Stomach (tissue), 8 donors: ENCODE measurements at regions not wholly inside any gene's neighbourhood (a gene's known extent, or its start where the extent isn't known, plus 50 kb on each side); places are given as distances from the start of the nearest gene placed in this dataset.
A peak's percentile ranks its signal among the peaks of the same experiment; 100 is the strongest.

Source experiments
- DNase-seq, 2 donors: peaks; one replicate each; pipeline versions ENCODE4 v3.0.0 to v3.0.0-alpha.2; 2013 to 2019
- H3K27ac ChIP-seq, 5 donors: fragments of 200-600 bp in 4 of 5; sonication (generic) in 4 of 5; one replicate each; pipeline ENCODE4 v1.5.1; 2013 to 2019; ENCODE audit warnings: mild to moderate bottlenecking in 1 of 5, moderate library complexity in 1 of 5
- H3K27me3 ChIP-seq, 3 donors: fragments of 200-600 bp; sonication (generic); one replicate each; pipeline ENCODE4 v1.5.1; 2017 to 2019; ENCODE audit warnings: mixed run types in 1 of 3
- H3K36me3 ChIP-seq, 4 donors: fragments of 200-600 bp; sonication (generic); 1 replicate in 3 of 4; 2 replicates in 1 of 4; pipeline ENCODE4 v1.5.1; 2016 to 2019
- H3K4me1 ChIP-seq, 4 donors: fragments of 200-600 bp; sonication (generic); one replicate each; pipeline ENCODE4 v1.5.1; 2016 to 2019
- H3K4me3 ChIP-seq, 4 donors: fragments of 200-600 bp; sonication (generic) in 3 of 4; one replicate each; pipeline ENCODE4 v1.5.1; 2016 to 2019; ENCODE audit warnings: mild to moderate bottlenecking in 1 of 4
- H3K9me3 ChIP-seq, 4 donors: fragments of 200-600 bp; sonication (generic); one replicate each; pipeline ENCODE4 v1.5.1; 2016 to 2019
- EP300 ChIP-seq: sonication (generic); formaldehyde crosslinking; IDR thresholded peaks from one replicate; pipeline ENCODE4 v1.6.1; 2017; ENCODE audit warnings: antibody characterized with exemption
- POLR2A ChIP-seq, 4 donors: fragments of 450-650 bp; IDR thresholded peaks; one replicate each; pipeline ENCODE4 v1.6.1; 2016; ENCODE audit warnings: antibody characterized with exemption in 4 of 4, control low read depth in 2 of 4, mild to moderate bottlenecking in 1 of 4, moderate library complexity in 1 of 4
- POLR2AphosphoS5 ChIP-seq, 3 donors: sonication (generic); formaldehyde crosslinking; IDR thresholded peaks; one replicate each; pipeline ENCODE4 v1.6.1; 2016; ENCODE audit warnings: antibody characterized with exemption in 3 of 3
- WGBS, 5 donors: extraction: QIAGEN DNeasy Blood & Tissue Kit in 3 of 5; methylation state at CpG; one replicate each; pipeline versions ENCODE4 v1.1.5 to v1.1.7; 2013 to 2018; 5-methylcytosine and 5-hydroxymethylcytosine counted together
- intact Hi-C: fragments of 100-400 bp; cut with DNase I; formaldehyde crosslinking; loops from one replicate; pipeline ENCODE4 v1.15.1; 2023; ENCODE audit warnings: low total_unique reads
- TF ChIP-seq, protein P1 (sequence below), 7 experiments: fragments of 450-650 bp in 4 of 7; fragments of 200-600 bp in 3 of 7; sonication (generic) in 3 of 7; IDR thresholded peaks; one replicate each; pipeline ENCODE4 v1.5.1; 2016 to 2019; ENCODE audit warnings: antibody characterized with exemption in 7 of 7, control low read depth in 2 of 7, mild to moderate bottlenecking in 1 of 7
- donor health status: healthy with polysubstance abuse.
- donor health status: Bipolar disorder and iron deficiency.
- donor health status: healthy.

- no peaks in the 10 kb centered on the region for H3K4me1 ChIP-seq
- 55 to 73% (median 62%) methylated on average over 2 of the region's 2 CpGs for WGBS, 5 donors
- no peaks in the 10 kb centered on the region for H3K9me3 ChIP-seq
- intact Hi-C loops, result no loop called here
- H3K4me3 ChIP-seq, result no peak overlapping the region
- H3K36me3 ChIP-seq, result no peaks in the 10 kb centered on the region
- DNase-seq, result no peak
- TF ChIP-seq POLR2AphosphoS5 (IDR thresholded peaks at IDR 0.05) (no peak), POLR2A (IDR thresholded peaks at IDR 0.05) (no peak), EP300 (no peak)
- TF ChIP-seq, protein P1, sequence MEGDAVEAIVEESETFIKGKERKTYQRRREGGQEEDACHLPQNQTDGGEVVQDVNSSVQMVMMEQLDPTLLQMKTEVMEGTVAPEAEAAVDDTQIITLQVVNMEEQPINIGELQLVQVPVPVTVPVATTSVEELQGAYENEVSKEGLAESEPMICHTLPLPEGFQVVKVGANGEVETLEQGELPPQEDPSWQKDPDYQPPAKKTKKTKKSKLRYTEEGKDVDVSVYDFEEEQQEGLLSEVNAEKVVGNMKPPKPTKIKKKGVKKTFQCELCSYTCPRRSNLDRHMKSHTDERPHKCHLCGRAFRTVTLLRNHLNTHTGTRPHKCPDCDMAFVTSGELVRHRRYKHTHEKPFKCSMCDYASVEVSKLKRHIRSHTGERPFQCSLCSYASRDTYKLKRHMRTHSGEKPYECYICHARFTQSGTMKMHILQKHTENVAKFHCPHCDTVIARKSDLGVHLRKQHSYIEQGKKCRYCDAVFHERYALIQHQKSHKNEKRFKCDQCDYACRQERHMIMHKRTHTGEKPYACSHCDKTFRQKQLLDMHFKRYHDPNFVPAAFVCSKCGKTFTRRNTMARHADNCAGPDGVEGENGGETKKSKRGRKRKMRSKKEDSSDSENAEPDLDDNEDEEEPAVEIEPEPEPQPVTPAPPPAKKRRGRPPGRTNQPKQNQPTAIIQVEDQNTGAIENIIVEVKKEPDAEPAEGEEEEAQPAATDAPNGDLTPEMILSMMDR (IDR thresholded peaks at IDR 0.05), result no peak
- no peaks in the 10 kb centered on the region for H3K27me3 ChIP-seq
- no peak overlapping the region for H3K27ac ChIP-seq
Measured at GRCh38 chr10:9076066-9076465, 1021.6 kb downstream of the GATA3 start.

GRCh38 chr10:9081253-9081652 lies 1026.8 kb downstream of the GATA3 start:
- no peak overlapping the region for H3K27ac ChIP-seq
- H3K36me3 ChIP-seq, result no peaks in the 10 kb centered on the region
- no peaks in the 10 kb centered on the region for H3K4me1 ChIP-seq
- no peak for DNase-seq
- no peaks in the 10 kb centered on the region for H3K27me3 ChIP-seq
- WGBS, 5 donors, result 62 to 77% (median 75%) methylated on average over 2 of the region's 2 CpGs
- intact Hi-C loops, result no loop called here
- no peak for TF ChIP-seq EP300
- no peaks in the 10 kb centered on the region for H3K9me3 ChIP-seq
- no peak overlapping the region for H3K4me3 ChIP-seq

DNA sequence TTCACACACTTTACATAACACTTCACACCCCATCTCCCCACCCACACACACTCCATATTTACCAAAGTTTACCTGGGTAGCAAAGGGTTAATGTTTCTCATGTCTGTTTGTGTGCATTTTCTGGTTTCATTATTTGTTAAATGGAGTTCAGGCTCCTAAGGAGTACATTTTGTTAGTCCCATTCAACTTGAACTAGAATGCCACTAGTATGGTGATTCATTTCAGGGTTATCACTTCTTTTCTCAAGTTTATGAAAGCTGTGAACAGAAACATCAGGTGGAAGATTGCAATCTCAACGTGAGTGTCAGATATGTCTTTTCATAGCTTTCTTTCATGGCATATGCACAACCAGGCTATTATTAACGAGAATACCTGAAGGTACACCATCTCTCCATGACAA lies 1027.5 kb downstream of the GATA3 start:
- intact Hi-C loops, result no loop called here
- Histone ChIP-seq H3K36me3 (no peaks in the 10 kb centered on the region), H3K4me3 (no peak overlapping the region), H3K27me3 (no peaks in the 10 kb centered on the region), H3K27ac (no peak overlapping the region), H3K9me3 (no peaks in the 10 kb centered on the region), H3K4me1 (no peaks in the 10 kb centered on the region)
- DNase-seq, result no peak
- TF ChIP-seq, protein P1 (IDR thresholded peaks at IDR 0.05), result no peak
- no peak for TF ChIP-seq POLR2A (IDR thresholded peaks at IDR 0.05)
- TF ChIP-seq POLR2AphosphoS5 (IDR thresholded peaks at IDR 0.05), result no peak
- TF ChIP-seq EP300, result no peak
- 18 to 44% (median 27%) methylated on average over 2 of the region's 2 CpGs for WGBS, 5 donors

DNA sequence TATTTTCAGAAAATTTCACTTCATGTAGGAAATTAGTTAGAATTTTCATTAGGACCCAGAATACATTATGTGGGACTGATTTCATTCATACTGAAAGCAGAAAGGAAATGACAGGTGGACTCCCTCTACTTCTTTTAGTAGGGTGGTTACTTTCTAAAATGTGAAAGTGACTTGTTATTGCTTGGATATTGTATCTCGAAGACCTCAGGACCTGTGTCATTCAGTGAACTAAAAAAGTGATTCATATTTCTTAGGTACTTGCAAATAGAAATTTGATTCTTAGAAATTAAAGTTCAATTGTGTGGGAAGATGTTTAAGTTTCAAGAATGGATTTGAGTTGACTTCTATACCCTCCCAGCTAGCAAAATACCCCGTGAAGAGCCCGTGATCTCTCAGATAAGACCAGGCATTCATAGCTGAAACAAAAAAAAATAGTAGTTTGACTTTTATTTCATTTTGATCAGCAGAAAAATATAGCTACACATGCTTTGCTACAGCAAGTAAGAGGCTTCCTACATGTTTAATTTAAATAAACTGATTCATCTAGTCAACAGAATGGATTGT lies 1037.1 kb downstream of the GATA3 start:
- no peak overlapping the region for H3K4me3 ChIP-seq
- H3K9me3 ChIP-seq, result no peaks in the 10 kb centered on the region
- H3K36me3 ChIP-seq, result no peaks in the 10 kb centered on the region
- no peak for DNase-seq
- TF ChIP-seq EP300 (no peak), POLR2A (IDR thresholded peaks at IDR 0.05) (no peak), POLR2AphosphoS5 (IDR thresholded peaks at IDR 0.05) (no peak)
- TF ChIP-seq, protein P1 (IDR thresholded peaks at IDR 0.05), result no peak
- H3K4me1 ChIP-seq, result no peaks in the 10 kb centered on the region
- 52 to 69% (median 57%) methylated on average over 3 of the region's 3 CpGs for WGBS, 5 donors
- H3K27me3 ChIP-seq, result no peaks in the 10 kb centered on the region
- no peak overlapping the region for H3K27ac ChIP-seq
- intact Hi-C loops, result no loop called here

DNA sequence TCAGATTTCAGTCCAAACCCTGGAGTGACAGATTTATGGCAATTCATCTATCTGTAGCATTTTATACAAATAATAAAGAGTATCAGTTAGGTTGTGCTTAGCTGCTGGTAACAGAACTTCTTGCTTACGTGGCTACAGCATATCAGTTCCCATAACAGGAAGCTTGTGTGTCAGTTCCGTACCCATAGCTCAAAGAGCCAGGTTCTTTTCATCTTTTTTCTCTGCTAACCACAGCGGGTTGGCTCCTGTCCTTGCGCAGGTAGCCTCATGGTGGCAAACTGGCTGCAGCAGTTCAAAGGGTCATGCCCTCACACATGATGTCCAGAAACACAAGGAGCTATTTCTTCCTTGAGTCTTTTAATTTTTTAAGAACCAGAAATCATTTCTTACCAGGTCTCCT lies 1041.8 kb downstream of the GATA3 start:
- 75 to 85% (median 81%) methylated on average over 4 of the region's 4 CpGs for WGBS, 5 donors
- Histone ChIP-seq H3K27me3 (no peaks in the 10 kb centered on the region), H3K27ac (no peak overlapping the region), H3K36me3 (no peaks in the 10 kb centered on the region), H3K4me1 (no peaks in the 10 kb centered on the region), H3K9me3 (no peaks in the 10 kb centered on the region), H3K4me3 (no peak overlapping the region)
- peak in 1 of 2 donors; percentile 45 for DNase-seq
- TF ChIP-seq EP300 (no peak), POLR2AphosphoS5 (IDR thresholded peaks at IDR 0.05) (no peak), POLR2A (IDR thresholded peaks at IDR 0.05) (no peak)
- TF ChIP-seq, protein P1 (IDR thresholded peaks at IDR 0.05), result no peak
- intact Hi-C loops, result no loop called here
